IMR-90 (cell line): ENCODE measurements at regions not wholly inside any gene's neighbourhood (a gene's known extent, or its start where the extent isn't known, plus 50 kb on each side); places are given as distances from the start of the nearest gene placed in this dataset.

Experiments
- ATAC-seq: fragments of 200-7000 bp; cut with Tn5 transposase; 2 replicates; pipeline ENCODE4 v1.9.1; 2020; ENCODE audit warnings: low read depth, mild to moderate bottlenecking, moderate library complexity
- BruUV-seq: library from RNA; stranded (reverse); fragments of 400-500 nt; replicated peaks from 2 replicates; lab custom pipeline; 2021; lab: Mats Ljungman, UMichigan
- CTCF ChIA-PET: fragments of 300-600 bp; formaldehyde crosslinking; extraction: SDS; loops from one replicate; lab custom pipeline; 2021; ENCODE audit warnings: antibody characterized with exemption; lab: Yijun Ruan, JAX
- POLR2A ChIA-PET: fragments of 300-600 bp; sonication (Branson Sonifier 250); formaldehyde crosslinking; loops from one replicate; lab custom pipeline; 2022; ENCODE audit warnings: antibody characterized with exemption; ENCODE audit not compliant: unreplicated experiment; lab: Charles Lee
- DNase-seq: peaks from one replicate; pipeline ENCODE4 v3.0.0; 2013
- H2AFZ ChIP-seq: replicated peaks from 2 replicates; pipeline ENCODE3; 2013; ENCODE audit warnings: low read length, mild to moderate bottlenecking; ENCODE audit not compliant: poor library complexity
- H2AK5ac ChIP-seq: 2 replicates; pipeline ENCODE4 v1.6.1; 2013; ENCODE audit warnings: low read depth, low read length, inconsistent platforms
- H2AK9ac ChIP-seq: replicated peaks from 2 replicates; pipeline ENCODE3; 2013; ENCODE audit warnings: mild to moderate bottlenecking, low read depth, low read length, moderate library complexity; ENCODE audit not compliant: poor library complexity
- H2BK120ac ChIP-seq: 2 replicates; pipeline ENCODE4 v1.6.1; 2013; ENCODE audit warnings: low read depth, low read length, inconsistent platforms
- H2BK15ac ChIP-seq: 3 replicates; pipeline ENCODE4 v1.6.1; 2013; ENCODE audit warnings: low read depth, low read length, inconsistent platforms
- H2BK20ac ChIP-seq: 2 replicates; pipeline ENCODE4 v1.6.1; 2013; ENCODE audit warnings: low read depth, mild to moderate bottlenecking, inconsistent platforms, low read length, moderate library complexity
- H2BK5ac ChIP-seq: 2 replicates; pipeline ENCODE4 v1.6.1; 2013; ENCODE audit warnings: mild to moderate bottlenecking, low read depth, low read length, inconsistent platforms; ENCODE audit not compliant: poor library complexity, severe bottlenecking
- H3K14ac ChIP-seq: replicated peaks from 2 replicates; pipeline ENCODE4 v1.6.1; 2013; ENCODE audit warnings: low read depth, low read length, inconsistent platforms
- H3K18ac ChIP-seq: 2 replicates; pipeline ENCODE4 v1.6.1; 2013; ENCODE audit warnings: low read depth, low read length, control low read depth
- H3K23ac ChIP-seq: 2 replicates; pipeline ENCODE4 v1.6.1; 2013; ENCODE audit warnings: low read depth, low read length, inconsistent platforms
- H3K27ac ChIP-seq: 2 replicates; pipeline ENCODE4 v1.5.1; 2013; ENCODE audit warnings: mild to moderate bottlenecking, control low read depth, low read length; ENCODE audit not compliant: insufficient read depth
- H3K27me3 ChIP-seq: 2 replicates; pipeline ENCODE4 v1.6.1; 2013; ENCODE audit warnings: low read length; ENCODE audit not compliant: control insufficient read depth, insufficient read depth
- H3K36me3 ChIP-seq: 2 replicates; pipeline ENCODE4 v1.6.1; 2013; ENCODE audit warnings: low read length, mixed read lengths; ENCODE audit not compliant: control insufficient read depth, insufficient read depth
- H3K4ac ChIP-seq: 2 replicates; pipeline ENCODE4 v1.6.1; 2013; ENCODE audit warnings: low read depth, low read length, inconsistent platforms
- H3K4me1 ChIP-seq: 2 replicates; pipeline ENCODE4 v1.6.1; 2013; ENCODE audit warnings: low read length, mixed read lengths; ENCODE audit not compliant: control insufficient read depth, insufficient read depth
- H3K4me2 ChIP-seq: 2 replicates; pipeline ENCODE4 v1.6.1; 2013; ENCODE audit warnings: low read depth, mild to moderate bottlenecking, control low read depth, low read length, moderate library complexity
- H3K4me3 ChIP-seq: 2 replicates; pipeline ENCODE4 v1.5.1; 2013; ENCODE audit warnings: low read depth, mild to moderate bottlenecking, control low read depth, low read length, moderate library complexity; ENCODE audit not compliant: insufficient read depth
- H3K56ac ChIP-seq: 2 replicates; pipeline ENCODE4 v1.6.1; 2013; ENCODE audit warnings: low read length, inconsistent platforms; ENCODE audit not compliant: insufficient read depth; ENCODE audit errors: extremely low read depth
- H3K79me1 ChIP-seq, 2 experiments: 2 replicates each; pipeline ENCODE4 v1.6.1; 2013; ENCODE audit warnings: low read length in 2 of 2, inconsistent platforms in 1 of 2, low read depth in 1 of 2
- H3K9ac ChIP-seq: 2 replicates; pipeline ENCODE4 v1.6.1; 2013; ENCODE audit warnings: low read depth, low read length, control low read depth
- H3K9me1 ChIP-seq: 2 replicates; pipeline ENCODE4 v1.6.1; 2013; ENCODE audit warnings: low read length, inconsistent platforms; ENCODE audit not compliant: insufficient read depth
- H3K9me3 ChIP-seq: 2 replicates; pipeline ENCODE4 v1.6.1; 2013; ENCODE audit warnings: low read length; ENCODE audit not compliant: control insufficient read depth, insufficient read depth
- H4K20me1 ChIP-seq: 2 replicates; pipeline ENCODE4 v1.6.1; 2013; ENCODE audit warnings: low read length, inconsistent platforms; ENCODE audit not compliant: insufficient read depth
- H4K5ac ChIP-seq: 2 replicates; pipeline ENCODE4 v1.6.1; 2013; ENCODE audit warnings: mild to moderate bottlenecking, low read depth, low read length, control low read depth
- H4K8ac ChIP-seq, 2 experiments: 2 replicates each; pipeline ENCODE4 v1.6.1; 2013; ENCODE audit warnings: low read depth in 2 of 2, low read length in 2 of 2, control low read depth in 1 of 2, inconsistent platforms in 1 of 2
- H4K91ac ChIP-seq: 2 replicates; pipeline ENCODE4 v1.6.1; 2013; ENCODE audit warnings: low read depth, low read length, inconsistent platforms; ENCODE audit not compliant: insufficient read depth
- BHLHE40 ChIP-seq: fragments of 150-350 bp; IDR thresholded peaks from 2 replicates; pipeline ENCODE4 v1.6.1; 2016; ENCODE audit warnings: mild to moderate bottlenecking, low read depth, low read length
- CEBPB ChIP-seq: IDR thresholded peaks from 2 replicates; pipeline ENCODE4 v1.6.1; 2012; ENCODE audit warnings: low read depth, low read length, improper control_type of control experiment
- CHD1 ChIP-seq: IDR thresholded peaks from 2 replicates; pipeline ENCODE4 v1.6.1; 2012; ENCODE audit warnings: low read depth, low read length, improper control_type of control experiment
- CTCF ChIP-seq: conservative IDR thresholded peaks from 2 replicates; pipeline ENCODE4 v1.5.1; 2012; ENCODE audit warnings: mild to moderate bottlenecking, low read depth, low read length, improper control_type of control experiment
- ELK1 ChIP-seq: fragments of 150-350 bp; IDR thresholded peaks from 2 replicates; pipeline ENCODE4 v1.6.1; 2016; ENCODE audit warnings: low read depth, mild to moderate bottlenecking, low read length, moderate library complexity, borderline replicate concordance
- FOS ChIP-seq: fragments of 150-350 bp; IDR thresholded peaks from 2 replicates; pipeline ENCODE4 v1.6.1; 2016; ENCODE audit warnings: low read depth, low read length
- MAZ ChIP-seq: IDR thresholded peaks from 2 replicates; pipeline ENCODE4 v1.6.1; 2012; ENCODE audit warnings: low read depth, mild to moderate bottlenecking, low read length, improper control_type of control experiment, moderate library complexity, borderline replicate concordance
- RFX5 ChIP-seq: IDR thresholded peaks from 2 replicates; pipeline ENCODE4 v1.8.0; 2012; ENCODE audit warnings: low read depth, mild to moderate bottlenecking, low read length, moderate library complexity
- SMC3 ChIP-seq: fragments of 150-350 bp; IDR thresholded peaks from 2 replicates; pipeline ENCODE4 v1.6.1; 2016; ENCODE audit warnings: low read depth, mild to moderate bottlenecking, antibody characterized with exemption, low read length, moderate library complexity
- USF2 ChIP-seq: fragments of 150-350 bp; IDR thresholded peaks from 2 replicates; pipeline ENCODE4 v1.6.1; 2017; ENCODE audit warnings: mild to moderate bottlenecking, antibody characterized with exemption, low read length, low read depth
- WGBS, 2 experiments: methylation state at CpG; one replicate each; pipeline versions ENCODE4 v1.1.5 to v1.1.7; 2013; ENCODE audit warnings: missing lambda C conversion rate in 2 of 2; ENCODE audit not compliant: insufficient read length in 1 of 2; ENCODE audit errors: extremely low coverage in 2 of 2; 5-methylcytosine and 5-hydroxymethylcytosine counted together
- dilution Hi-C: fragments of 300-500 bp; cut with HindIII; formaldehyde crosslinking; loops from one replicate; pipeline ENCODE4 v1.14.3; 2018; ENCODE audit warnings: low sequenced_read_pairs; ENCODE audit not compliant: unreplicated experiment
- in situ Hi-C: fragments of 300-500 bp; cut with MboI; formaldehyde crosslinking; loops from 3 replicates; pipeline ENCODE4 v1.14.3; 2019; ENCODE audit warnings: low sequenced_read_pairs, inconsistent platforms, mixed read lengths
- intact Hi-C: fragments of 100-400 bp; cut with micrococcal nuclease; formaldehyde crosslinking; loops from 2 replicates; pipeline ENCODE4 v1.10.0; 2022

GRCh38 chr22:26922806-26923205 lies 265.4 kb downstream of the MIAT start:
- Histone ChIP-seq H4K8ac (no peak overlapping the region), H2AFZ (no peak overlapping the region), H3K4me2 (no peak overlapping the region), H4K5ac (no peak overlapping the region), H4K20me1 (no peaks in the 10 kb centered on the region), H3K14ac (no peak overlapping the region), H3K4me1 (no peaks in the 10 kb centered on the region), H3K4me3 (no peak overlapping the region), H3K23ac (no peak overlapping the region), H3K4ac (no peak overlapping the region), H2BK20ac (no peak overlapping the region), H3K79me1 (no peaks in the 10 kb centered on the region), H3K9me3 (no peaks in the 10 kb centered on the region), H2AK5ac (no peak overlapping the region), H3K27ac (no peak overlapping the region), H2BK5ac (no peak overlapping the region), H2BK15ac (no peak overlapping the region), H3K36me3 (no peaks in the 10 kb centered on the region), H3K27me3 (peaks cover 17% of the 10 kb centered on the region), H4K91ac (no peak overlapping the region), H3K9ac (no peak overlapping the region), H3K56ac (no peak overlapping the region), H2BK120ac (no peak overlapping the region), H3K18ac (no peak overlapping the region), H2AK9ac (no peak overlapping the region), H3K9me1 (no peaks in the 10 kb centered on the region)
- no peak for ATAC-seq
- no peak for DNase-seq
- dilution Hi-C loops (no loop called here), intact Hi-C loops (no loop called here), in situ Hi-C loops (no loop called here)
- no TSS peak for BruUV-seq
- ChIA-PET POLR2A (no interaction called here), CTCF (interaction anchor here (0.6 kb wide), 1 partner anchor 364 kb away, joined by 3 read pairs; no protein-coding TSS in a partner anchor)
- TF ChIP-seq CHD1: no peak
- no peak for TF ChIP-seq MAZ
- TF ChIP-seq CTCF: no peak
- TF ChIP-seq USF2: no peak
- no peak for TF ChIP-seq ELK1
- no peak for TF ChIP-seq FOS
- no peak for TF ChIP-seq SMC3
- TF ChIP-seq CEBPB: no peak
- no peak for TF ChIP-seq RFX5
- no peak for TF ChIP-seq BHLHE40
- 0% methylated on average over 1 of the region's 5 CpGs; no CpG with 5 or more reads in 1 of the 2 experiments for WGBS, 2 experiments
